Skeletal muscle satellite cell (primary cell): ENCODE measurements at regions not wholly inside any gene's neighbourhood (a gene's known extent, or its start where the extent isn't known, plus 50 kb on each side); places are given as distances from the start of the nearest gene placed in this dataset.

Source experiments
- H3K27me3 ChIP-seq: 2 replicates; pipeline ENCODE4 v1.7.0; 2013; ENCODE audit warnings: low read length; ENCODE audit not compliant: control insufficient read depth, insufficient read depth
- H3K36me3 ChIP-seq: 2 replicates; pipeline ENCODE4 v1.7.0; 2013; ENCODE audit warnings: mild to moderate bottlenecking, control low read depth, low read length; ENCODE audit not compliant: insufficient read depth
- H3K4me1 ChIP-seq: 2 replicates; pipeline ENCODE4 v1.7.0; 2013; ENCODE audit warnings: low read length; ENCODE audit not compliant: control insufficient read depth, insufficient read depth
- H3K4me2 ChIP-seq: 2 replicates; pipeline ENCODE4 v1.7.0; 2013; ENCODE audit warnings: mild to moderate bottlenecking, low read length
- H3K4me3 ChIP-seq: 2 replicates; pipeline ENCODE4 v1.7.0; 2013; ENCODE audit warnings: low read length
- H3K9ac ChIP-seq: 2 replicates; pipeline ENCODE4 v1.7.0; 2013; ENCODE audit warnings: mild to moderate bottlenecking, low read depth, low read length, moderate library complexity
- H3K9me3 ChIP-seq: replicated peaks from 2 replicates; pipeline ENCODE4 v1.7.0; 2013; ENCODE audit warnings: mild to moderate bottlenecking, control low read depth, low read length

GRCh38 chrX:125266153-125266660, 53.5 kb upstream of the TEX13C start:
- no peak overlapping the region for H3K4me2 ChIP-seq
- H3K27me3 ChIP-seq = no peaks in the 10 kb centered on the region
- H3K9me3 ChIP-seq = no peaks in the 10 kb centered on the region
- no peak overlapping the region for H3K4me3 ChIP-seq
- no peak overlapping the region for H3K9ac ChIP-seq
- no peaks in the 10 kb centered on the region for H3K4me1 ChIP-seq
- no peaks in the 10 kb centered on the region for H3K36me3 ChIP-seq
